Thoracic aorta (tissue), 2 donors: ENCODE measurements at regions not wholly inside any gene's neighbourhood (a gene's known extent, or its start where the extent isn't known, plus 50 kb on each side); places are given as distances from the start of the nearest gene placed in this dataset.
"Not testable (repeated sequence)": the region's sequence is repeated elsewhere in the genome, so short reads cannot be mapped to it uniquely, and the experiment has no call there.

Experiments used
- ATAC-seq: fragments of 150-250 bp; one replicate; pipeline ENCODE4 v1.8.0; 2017; ENCODE audit warnings: low read depth; ENCODE audit not compliant: insufficient number of reproducible peaks, low FRiP score
- DNase-seq: peaks from one replicate; pipeline ENCODE4 v3.0.0-alpha.2; 2020; ENCODE audit warnings: low spot score
- H3K27ac ChIP-seq, 2 donors: fragments of 200-600 bp; sonication (generic); 1 replicate in 1 of 2; 2 replicates in 1 of 2; pipeline ENCODE4 v1.5.1; 2016; ENCODE audit warnings: mild to moderate bottlenecking in 2 of 2, moderate library complexity in 2 of 2
- H3K27me3 ChIP-seq: fragments of 200-600 bp; sonication (generic); replicated peaks from 2 replicates; pipeline ENCODE4 v1.6.0; 2016; ENCODE audit warnings: mild to moderate bottlenecking; ENCODE audit not compliant: insufficient read depth
- H3K36me3 ChIP-seq: fragments of 200-600 bp; sonication (generic); one replicate; pipeline ENCODE4 v1.5.1; 2016
- H3K4me1 ChIP-seq, 2 donors: fragments of 200-600 bp; sonication (generic); 1 replicate in 1 of 2; 2 replicates in 1 of 2; pipeline versions ENCODE4 v1.5.1 to v1.6.0; 2016; ENCODE audit warnings: low read depth in 2 of 2, mild to moderate bottlenecking in 1 of 2; ENCODE audit not compliant: control insufficient read depth in 1 of 2
- H3K4me3 ChIP-seq: fragments of 200-600 bp; sonication (generic); 2 replicates; pipeline ENCODE4 v1.5.1; 2016; ENCODE audit warnings: mild to moderate bottlenecking
- H3K9me3 ChIP-seq: fragments of 200-600 bp; sonication (generic); 2 replicates; pipeline ENCODE4 v1.5.1; 2016
- TF ChIP-seq, protein P1 (sequence below): fragments of 200-600 bp; sonication (generic); IDR thresholded peaks from one replicate; pipeline ENCODE4 v1.5.1; 2019; ENCODE audit warnings: antibody characterized with exemption

- TF ChIP-seq, protein P1, sequence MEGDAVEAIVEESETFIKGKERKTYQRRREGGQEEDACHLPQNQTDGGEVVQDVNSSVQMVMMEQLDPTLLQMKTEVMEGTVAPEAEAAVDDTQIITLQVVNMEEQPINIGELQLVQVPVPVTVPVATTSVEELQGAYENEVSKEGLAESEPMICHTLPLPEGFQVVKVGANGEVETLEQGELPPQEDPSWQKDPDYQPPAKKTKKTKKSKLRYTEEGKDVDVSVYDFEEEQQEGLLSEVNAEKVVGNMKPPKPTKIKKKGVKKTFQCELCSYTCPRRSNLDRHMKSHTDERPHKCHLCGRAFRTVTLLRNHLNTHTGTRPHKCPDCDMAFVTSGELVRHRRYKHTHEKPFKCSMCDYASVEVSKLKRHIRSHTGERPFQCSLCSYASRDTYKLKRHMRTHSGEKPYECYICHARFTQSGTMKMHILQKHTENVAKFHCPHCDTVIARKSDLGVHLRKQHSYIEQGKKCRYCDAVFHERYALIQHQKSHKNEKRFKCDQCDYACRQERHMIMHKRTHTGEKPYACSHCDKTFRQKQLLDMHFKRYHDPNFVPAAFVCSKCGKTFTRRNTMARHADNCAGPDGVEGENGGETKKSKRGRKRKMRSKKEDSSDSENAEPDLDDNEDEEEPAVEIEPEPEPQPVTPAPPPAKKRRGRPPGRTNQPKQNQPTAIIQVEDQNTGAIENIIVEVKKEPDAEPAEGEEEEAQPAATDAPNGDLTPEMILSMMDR, result no peak
- no peak for ATAC-seq
- no peaks in the 10 kb centered on the region for H3K36me3 ChIP-seq
Observed at GRCh38 chr6:79810871-79811270, 136.5 kb downstream of the ELOVL4 start.

DNA sequence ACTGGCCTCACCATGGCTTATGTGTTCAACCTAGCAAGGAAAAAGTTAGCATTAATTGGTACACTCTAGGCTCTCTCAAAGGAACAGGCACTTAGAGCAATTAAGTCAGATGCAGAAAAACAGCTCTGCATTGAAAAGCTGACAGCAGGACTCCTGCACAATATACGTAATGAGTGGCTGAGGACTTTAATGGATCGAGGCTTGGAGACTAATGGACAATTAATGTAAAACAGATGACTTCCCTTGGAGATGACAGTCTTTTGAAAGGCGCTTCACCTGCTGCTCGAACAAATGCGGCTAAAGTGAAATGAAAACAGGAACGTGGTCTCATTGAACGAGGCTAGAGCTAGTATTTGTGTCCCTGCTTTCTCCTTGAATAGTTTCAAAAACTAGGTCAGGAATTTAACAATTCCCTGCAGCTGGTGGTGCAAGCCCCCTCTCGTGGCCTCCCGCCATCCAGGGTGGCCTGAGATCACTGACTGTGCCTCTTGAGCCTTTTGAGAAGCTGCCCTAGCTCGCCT is 137.1 kb downstream of the ELOVL4 start:
- DNase-seq (no peak), ATAC-seq (no peak)

More at GRCh38 chr6:79810871-79811270, 136.5 kb downstream of the ELOVL4 start:
- DNase-seq, result no peak
- Histone ChIP-seq H3K27me3 (no peaks in the 10 kb centered on the region), H3K9me3 (no peaks in the 10 kb centered on the region), H3K4me3 (no peak overlapping the region), H3K4me1 (no peaks in the 10 kb centered on the region), H3K27ac (no peak overlapping the region)

GRCh38 chr6:79808921-79809320 is 138.4 kb downstream of the ELOVL4 start:
- Histone ChIP-seq H3K4me3 (no peak overlapping the region), H3K27ac (no peak overlapping the region), H3K9me3 (no peaks in the 10 kb centered on the region), H3K36me3 (no peaks in the 10 kb centered on the region), H3K4me1 (no peaks in the 10 kb centered on the region), H3K27me3 (no peaks in the 10 kb centered on the region)
- ATAC-seq (no peak), DNase-seq (no peak)
- TF ChIP-seq, protein P1, result no peak

More for the DNA sequence above, 137.1 kb downstream of the ELOVL4 start:
- Histone ChIP-seq H3K4me3 (no peak overlapping the region), H3K4me1 (no peaks in the 10 kb centered on the region), H3K36me3 (no peaks in the 10 kb centered on the region), H3K9me3 (no peaks in the 10 kb centered on the region), H3K27me3 (no peaks in the 10 kb centered on the region), H3K27ac (no peak overlapping the region)
- TF ChIP-seq, protein P1, result no peak

DNA sequence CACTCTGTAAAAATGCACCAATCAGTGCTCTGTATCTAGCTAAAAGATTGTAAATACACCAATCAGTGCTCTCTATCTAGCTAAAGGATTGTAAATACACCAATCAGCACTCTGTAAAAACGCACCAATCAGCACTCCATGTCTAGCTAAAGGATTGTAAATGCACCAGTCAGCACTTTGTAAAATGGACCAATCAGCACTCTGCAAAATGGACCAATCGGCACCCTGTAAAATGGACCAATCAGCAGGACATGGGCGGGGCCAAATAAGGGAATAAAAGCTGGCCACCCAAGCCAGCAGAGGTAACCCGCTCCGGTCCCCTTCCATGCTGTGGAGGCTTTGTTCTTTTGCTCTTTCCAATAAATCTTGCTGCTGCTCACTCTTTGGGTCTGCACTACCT is 140.7 kb downstream of the ELOVL4 start:
- not testable (repeated sequence) for H3K27me3 ChIP-seq, H3K36me3 ChIP-seq, DNase-seq, ATAC-seq, H3K27ac ChIP-seq, H3K4me1 ChIP-seq, H3K4me3 ChIP-seq, H3K9me3 ChIP-seq

GRCh38 chr6:79804732-79805131 is 142.6 kb downstream of the ELOVL4 start:
- Histone ChIP-seq H3K27ac (no peak overlapping the region), H3K9me3 (no peaks in the 10 kb centered on the region), H3K4me3 (no peak overlapping the region), H3K36me3 (no peaks in the 10 kb centered on the region), H3K27me3 (no peaks in the 10 kb centered on the region), H3K4me1 (no peaks in the 10 kb centered on the region)
- DNase-seq (no peak), ATAC-seq (no peak)
- TF ChIP-seq, protein P1, result no peak

GRCh38 chr6:79803917-79804316 is 143.4 kb downstream of the ELOVL4 start:
- no peak for DNase-seq
- ATAC-seq, result no peak
- H3K27me3 ChIP-seq, result no peaks in the 10 kb centered on the region
- no peak overlapping the region for H3K27ac ChIP-seq
- no peaks in the 10 kb centered on the region for H3K9me3 ChIP-seq
- TF ChIP-seq, protein P1, result no peak
- no peak overlapping the region for H3K4me3 ChIP-seq
- no peaks in the 10 kb centered on the region for H3K4me1 ChIP-seq
- H3K36me3 ChIP-seq, result no peaks in the 10 kb centered on the region
